ENCODE measurements at regions not wholly inside any gene's neighbourhood (a gene's known extent, or its start where the extent isn't known, plus 50 kb on each side); places are given as distances from the start of the nearest gene placed in this dataset.
"Not testable (repeated sequence)": the region's sequence is repeated elsewhere in the genome, so short reads cannot be mapped to it uniquely, and the experiment has no call there.

GRCh38 chr1:25171013-25171412 lies 61.3 kb downstream of the SYF2 start:
- TF ChIP-seq, protein P1, sequence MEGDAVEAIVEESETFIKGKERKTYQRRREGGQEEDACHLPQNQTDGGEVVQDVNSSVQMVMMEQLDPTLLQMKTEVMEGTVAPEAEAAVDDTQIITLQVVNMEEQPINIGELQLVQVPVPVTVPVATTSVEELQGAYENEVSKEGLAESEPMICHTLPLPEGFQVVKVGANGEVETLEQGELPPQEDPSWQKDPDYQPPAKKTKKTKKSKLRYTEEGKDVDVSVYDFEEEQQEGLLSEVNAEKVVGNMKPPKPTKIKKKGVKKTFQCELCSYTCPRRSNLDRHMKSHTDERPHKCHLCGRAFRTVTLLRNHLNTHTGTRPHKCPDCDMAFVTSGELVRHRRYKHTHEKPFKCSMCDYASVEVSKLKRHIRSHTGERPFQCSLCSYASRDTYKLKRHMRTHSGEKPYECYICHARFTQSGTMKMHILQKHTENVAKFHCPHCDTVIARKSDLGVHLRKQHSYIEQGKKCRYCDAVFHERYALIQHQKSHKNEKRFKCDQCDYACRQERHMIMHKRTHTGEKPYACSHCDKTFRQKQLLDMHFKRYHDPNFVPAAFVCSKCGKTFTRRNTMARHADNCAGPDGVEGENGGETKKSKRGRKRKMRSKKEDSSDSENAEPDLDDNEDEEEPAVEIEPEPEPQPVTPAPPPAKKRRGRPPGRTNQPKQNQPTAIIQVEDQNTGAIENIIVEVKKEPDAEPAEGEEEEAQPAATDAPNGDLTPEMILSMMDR (IDR thresholded peaks at IDR 0.05; ENCODE audit: poor library complexity, severe bottlenecking) = not testable (repeated sequence)
- TF ChIP-seq RAD21 (conservative IDR thresholded peaks at IDR 0.05); SMC3 (conservative IDR thresholded peaks at IDR 0.05; ENCODE audit: poor library complexity); MXI1 (conservative IDR thresholded peaks at IDR 0.05; ENCODE audit: poor library complexity, severe bottlenecking): not testable (repeated sequence)
